Mesenchymal stem cell (in vitro differentiated cells and primary cell): ENCODE measurements at regions not wholly inside any gene's neighbourhood (a gene's known extent, or its start where the extent isn't known, plus 50 kb on each side); places are given as distances from the start of the nearest gene placed in this dataset.

Experiments used
- DNase-seq: peaks from one replicate; pipeline ENCODE4 v3.0.0-alpha.2; 2013
- H2AFZ ChIP-seq: one replicate; pipeline ENCODE4 v1.6.1; 2013; ENCODE audit warnings: low read depth, mild to moderate bottlenecking, control low read depth, inconsistent platforms, low read length, moderate library complexity
- H2AK5ac ChIP-seq: 2 replicates; pipeline ENCODE4 v1.6.1; 2013; ENCODE audit warnings: low read length, moderate library complexity, mild to moderate bottlenecking, inconsistent platforms; ENCODE audit not compliant: severe bottlenecking
- H2BK120ac ChIP-seq: one replicate; pipeline ENCODE4 v1.6.1; 2013; ENCODE audit warnings: low read depth, mild to moderate bottlenecking, inconsistent platforms, low read length, moderate library complexity
- H2BK12ac ChIP-seq, 2 experiments: one replicate each; pipeline ENCODE4 v1.6.1; 2013; ENCODE audit warnings: inconsistent platforms in 2 of 2, low read length in 2 of 2, mild to moderate bottlenecking in 2 of 2, moderate library complexity in 2 of 2, control low read depth in 1 of 2
- H2BK15ac ChIP-seq: one replicate; pipeline ENCODE4 v1.6.1; 2013; ENCODE audit warnings: mild to moderate bottlenecking, low read depth, inconsistent platforms; ENCODE audit not compliant: poor library complexity, severe bottlenecking
- H2BK5ac ChIP-seq: 2 replicates; pipeline ENCODE4 v1.6.1; 2013; ENCODE audit warnings: low read depth, mild to moderate bottlenecking, low read length, control low read depth, inconsistent platforms; ENCODE audit not compliant: poor library complexity, severe bottlenecking
- H3K14ac ChIP-seq, 2 experiments: one replicate each; pipeline ENCODE4 v1.6.1; 2013; ENCODE audit warnings: inconsistent platforms in 2 of 2, low read length in 2 of 2, control low read depth in 1 of 2, mild to moderate bottlenecking in 1 of 2, moderate library complexity in 1 of 2
- H3K18ac ChIP-seq, 2 experiments: one replicate each; pipeline ENCODE4 v1.6.1; 2013; ENCODE audit warnings: inconsistent platforms in 2 of 2, low read length in 2 of 2, control low read depth in 1 of 2, low read depth in 1 of 2, mild to moderate bottlenecking in 1 of 2
- H3K23ac ChIP-seq, 2 experiments: one replicate each; pipeline ENCODE4 v1.6.1; 2013; ENCODE audit warnings: inconsistent platforms in 2 of 2, low read length in 2 of 2, mild to moderate bottlenecking in 2 of 2, moderate library complexity in 2 of 2, control low read depth in 1 of 2
- H3K27ac ChIP-seq: 2 replicates; pipeline ENCODE4 v1.5.1; 2013; ENCODE audit warnings: mild to moderate bottlenecking, moderate library complexity, low read length, control low read depth, inconsistent platforms; ENCODE audit not compliant: poor library complexity, severe bottlenecking
- H3K27me3 ChIP-seq, 2 experiments: 2 replicates each; pipeline versions ENCODE4 v1.6.1 to v1.7.0; 2013; ENCODE audit warnings: low read length in 2 of 2, mild to moderate bottlenecking in 2 of 2, moderate library complexity in 2 of 2, control low read depth in 1 of 2, inconsistent platforms in 1 of 2; ENCODE audit not compliant: control insufficient read depth in 1 of 2, insufficient read depth in 1 of 2
- H3K36me3 ChIP-seq, 2 experiments: 2 replicates each; pipeline versions ENCODE4 v1.6.1 to v1.7.0; 2013; ENCODE audit warnings: low read length in 2 of 2, control low read depth in 1 of 2, inconsistent platforms in 1 of 2, low read depth in 1 of 2, mild to moderate bottlenecking in 1 of 2; ENCODE audit not compliant: insufficient read depth in 2 of 2, control insufficient read depth in 1 of 2
- H3K4ac ChIP-seq, 2 experiments: one replicate each; pipeline ENCODE4 v1.6.1; 2013; ENCODE audit warnings: inconsistent platforms in 2 of 2, low read length in 2 of 2, mild to moderate bottlenecking in 2 of 2, moderate library complexity in 2 of 2, control low read depth in 1 of 2, low read depth in 1 of 2
- H3K4me1 ChIP-seq: 2 replicates; pipeline ENCODE4 v1.6.1; 2013; ENCODE audit warnings: low read depth, low read length, control low read depth; ENCODE audit not compliant: control insufficient read depth, insufficient read depth
- H3K4me2 ChIP-seq: 2 replicates; pipeline ENCODE4 v1.6.1; 2013; ENCODE audit warnings: low read length, mild to moderate bottlenecking, inconsistent platforms; ENCODE audit not compliant: poor library complexity, severe bottlenecking
- H3K4me3 ChIP-seq, 2 experiments: 2 replicates each; pipeline versions ENCODE4 v1.5.1 to v1.7.0; 2013; ENCODE audit warnings: low read length in 2 of 2, mild to moderate bottlenecking in 2 of 2, control low read depth in 1 of 2, low read depth in 1 of 2; ENCODE audit not compliant: insufficient read depth in 1 of 2
- H3K79me1 ChIP-seq: replicated peaks from 2 replicates; pipeline ENCODE4 v1.6.1; 2013; ENCODE audit warnings: mild to moderate bottlenecking, control low read depth, low read length, inconsistent platforms; ENCODE audit not compliant: poor library complexity, severe bottlenecking
- H3K9ac ChIP-seq: 2 replicates; pipeline ENCODE4 v1.7.0; 2013; ENCODE audit warnings: mild to moderate bottlenecking, low read length, moderate library complexity
- H3K9me3 ChIP-seq: 2 replicates; pipeline ENCODE4 v1.7.0; 2013; ENCODE audit warnings: mild to moderate bottlenecking, low read length; ENCODE audit not compliant: control insufficient read depth
- H4K8ac ChIP-seq: one replicate; pipeline ENCODE4 v1.6.1; 2013; ENCODE audit warnings: inconsistent platforms, mild to moderate bottlenecking, low read length, moderate library complexity
- H4K91ac ChIP-seq: one replicate; pipeline ENCODE4 v1.6.1; 2013; ENCODE audit warnings: mild to moderate bottlenecking, low read length, inconsistent platforms
- WGBS: methylation state at CpG from one replicate; pipeline ENCODE4 v1.1.7; 2013; ENCODE audit warnings: mixed read lengths; 5-methylcytosine and 5-hydroxymethylcytosine counted together

DNA sequence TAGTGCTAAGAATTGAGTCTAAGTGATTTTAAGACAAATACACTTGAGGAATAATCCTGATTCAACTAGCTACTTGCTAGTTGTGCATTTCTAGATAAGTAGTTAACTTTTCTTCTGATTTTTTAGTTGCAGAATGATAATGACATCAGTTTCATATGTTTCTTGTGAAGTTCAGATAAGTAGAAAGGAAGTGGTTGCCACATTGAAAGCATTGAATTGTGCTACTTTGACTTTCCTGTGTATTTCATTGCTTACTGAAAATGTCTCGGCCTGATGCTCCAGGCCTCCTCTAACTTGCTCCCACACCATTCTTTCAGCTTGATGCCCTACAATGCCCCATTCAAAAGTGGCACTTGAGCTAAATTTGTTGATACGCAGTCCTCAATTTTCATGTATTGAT, 980.0 kb downstream of the TMTC2 start:
- Histone ChIP-seq H3K9ac (no peak overlapping the region), H3K36me3 (no peaks in the 10 kb centered on the region), H3K4me2 (no peak overlapping the region), H2BK120ac (no peak overlapping the region), H3K4ac (no peak overlapping the region), H3K4me1 (no peaks in the 10 kb centered on the region), H4K91ac (no peak overlapping the region), H4K8ac (no peak overlapping the region), H3K27ac (no peak overlapping the region), H2AK5ac (no peak overlapping the region), H2AFZ (no peak overlapping the region), H3K9me3 (peaks cover 3% of the 10 kb centered on the region), H3K79me1 (no peaks in the 10 kb centered on the region), H3K14ac (no peak overlapping the region), H3K23ac (no peak overlapping the region), H2BK12ac (no peak overlapping the region), H2BK5ac (no peak overlapping the region), H3K4me3 (no peak overlapping the region), H3K18ac (no peak overlapping the region), H3K27me3 (no peaks in the 10 kb centered on the region), H2BK15ac (no peak overlapping the region)
- 94% methylated on average over 2 of the region's 2 CpGs for WGBS
- no peak for DNase-seq

DNA sequence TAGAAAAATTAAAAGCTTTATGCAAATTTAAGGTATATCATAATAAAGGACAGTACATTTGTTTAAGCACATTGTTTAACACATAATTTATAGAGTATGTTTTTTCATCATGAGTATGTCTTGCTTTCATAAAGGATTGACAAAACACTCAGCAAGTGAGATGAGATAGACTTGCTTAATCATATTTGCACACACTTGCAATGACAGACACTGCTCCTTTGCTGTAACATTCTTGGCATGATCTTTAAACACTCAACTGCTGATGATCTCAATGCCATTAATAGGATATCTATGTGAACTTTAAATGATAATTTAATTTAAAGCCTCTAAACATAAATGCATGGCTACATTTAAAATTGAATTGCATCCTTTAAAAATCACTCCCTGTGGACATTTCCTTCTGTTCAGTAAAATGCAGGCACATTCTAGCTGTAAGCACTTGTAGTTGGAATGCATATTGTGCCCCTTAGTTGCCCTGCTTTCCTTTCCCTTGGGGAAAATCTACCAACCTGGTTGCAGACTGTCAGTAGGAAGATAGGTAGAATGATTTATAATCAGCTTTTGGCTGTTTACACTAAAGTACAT, 979.0 kb downstream of the TMTC2 start:
- Histone ChIP-seq H4K8ac (no peak overlapping the region), H3K4me1 (no peaks in the 10 kb centered on the region), H3K23ac (no peak overlapping the region), H3K36me3 (no peaks in the 10 kb centered on the region), H3K27ac (no peak overlapping the region), H3K27me3 (no peaks in the 10 kb centered on the region), H2BK12ac (no peak overlapping the region), H2AK5ac (no peak overlapping the region), H3K14ac (no peak overlapping the region), H3K9ac (no peak overlapping the region), H3K4me3 (no peak overlapping the region), H2BK120ac (no peak overlapping the region), H4K91ac (no peak overlapping the region), H2AFZ (no peak overlapping the region), H3K9me3 (no peaks in the 10 kb centered on the region), H3K4ac (no peak overlapping the region), H2BK5ac (no peak overlapping the region), H3K4me2 (no peak overlapping the region), H3K18ac (no peak overlapping the region), H2BK15ac (no peak overlapping the region), H3K79me1 (no peaks in the 10 kb centered on the region)
- no peak for DNase-seq

GRCh38 chr12:83664650-83665049, 977.9 kb downstream of the TMTC2 start:
- Histone ChIP-seq H3K23ac (no peak overlapping the region), H2BK120ac (no peak overlapping the region), H3K27ac (no peak overlapping the region), H3K79me1 (no peaks in the 10 kb centered on the region), H3K18ac (no peak overlapping the region), H2BK5ac (no peak overlapping the region), H3K4me2 (no peak overlapping the region), H2AK5ac (no peak overlapping the region), H3K4me1 (no peaks in the 10 kb centered on the region), H3K9ac (no peak overlapping the region), H2BK15ac (no peak overlapping the region), H4K91ac (no peak overlapping the region), H2BK12ac (no peak overlapping the region), H3K27me3 (no peaks in the 10 kb centered on the region), H4K8ac (no peak overlapping the region), H3K4me3 (no peak overlapping the region), H3K9me3 (no peaks in the 10 kb centered on the region), H3K36me3 (no peaks in the 10 kb centered on the region), H3K14ac (no peak overlapping the region), H2AFZ (no peak overlapping the region), H3K4ac (no peak overlapping the region)
- DNase-seq = no peak

- Histone ChIP-seq H3K4ac (no peak overlapping the region), H3K9me3 (no peaks in the 10 kb centered on the region), H2BK15ac (no peak overlapping the region), H4K91ac (no peak overlapping the region), H2AFZ (no peak overlapping the region), H2BK120ac (no peak overlapping the region), H3K4me3 (no peak overlapping the region), H3K36me3 (no peaks in the 10 kb centered on the region), H3K23ac (no peak overlapping the region), H3K14ac (no peak overlapping the region), H3K27me3 (no peaks in the 10 kb centered on the region), H2AK5ac (no peak overlapping the region), H2BK12ac (no peak overlapping the region), H4K8ac (no peak overlapping the region), H3K4me1 (no peaks in the 10 kb centered on the region), H3K27ac (no peak overlapping the region), H3K9ac (no peak overlapping the region), H3K79me1 (no peaks in the 10 kb centered on the region), H2BK5ac (no peak overlapping the region), H3K4me2 (no peak overlapping the region), H3K18ac (no peak overlapping the region)
- no peak for DNase-seq
- 92% methylated on average over 3 of the region's 3 CpGs for WGBS
Measured at GRCh38 chr12:83660727-83661358, 974.1 kb downstream of the TMTC2 start.
